Caco-2 (cell line): ENCODE measurements at regions not wholly inside any gene's neighbourhood (a gene's known extent, or its start where the extent isn't known, plus 50 kb on each side); places are given as distances from the start of the nearest gene placed in this dataset.

Experiments
- BruUV-seq: library from RNA; stranded (reverse); fragments of 400-500 nt; replicated peaks from 2 replicates; lab custom pipeline; 2021; lab: Mats Ljungman, UMichigan
- CTCF ChIA-PET: fragments of 300-600 bp; sonication (Branson Sonifier 250); formaldehyde crosslinking; loops from one replicate; lab custom pipeline; 2022; ENCODE audit warnings: antibody characterized with exemption; lab: Charles Lee
- POLR2A ChIA-PET: fragments of 300-600 bp; sonication (Branson Sonifier 250); formaldehyde crosslinking; loops from one replicate; lab custom pipeline; 2022; ENCODE audit warnings: antibody characterized with exemption; lab: Charles Lee
- DNase-seq, 2 experiments: peaks; one replicate each; pipeline versions ENCODE4 v3.0.0 to v3.0.0-alpha.2; 2020 to 2022
- H3K27me3 ChIP-seq: replicated peaks from 2 replicates; pipeline ENCODE4 v1.6.0; 2011; ENCODE audit warnings: low read length; ENCODE audit not compliant: control insufficient read depth, insufficient read depth
- H3K36me3 ChIP-seq: 2 replicates; pipeline ENCODE4 v1.5.1; 2011; ENCODE audit warnings: low read length; ENCODE audit not compliant: control insufficient read depth, insufficient read depth
- H3K4me1 ChIP-seq: fragments of 250-450 bp; sonication (Bioruptor Pico); 2 replicates; pipeline ENCODE4 v1.5.1; 2020; ENCODE audit warnings: mild to moderate bottlenecking
- H3K4me3 ChIP-seq: 2 replicates; pipeline ENCODE4 v1.5.1; 2011; ENCODE audit warnings: low read depth, mild to moderate bottlenecking, control low read depth, low read length
- H3K9me3 ChIP-seq: fragments of 250-450 bp; sonication (Bioruptor Pico); 2 replicates; pipeline ENCODE4 v1.5.1; 2020; ENCODE audit warnings: mild to moderate bottlenecking, moderate library complexity
- H3K27ac Mint-ChIP-seq: one replicate; pipeline ENCODE4 v1.8.0; 2022; ENCODE audit warnings: mixed read lengths; ENCODE audit not compliant: unreplicated experiment
- H3K27me3 Mint-ChIP-seq: one replicate; pipeline ENCODE4 v1.8.0; 2022; ENCODE audit warnings: mixed read lengths; ENCODE audit not compliant: insufficient read depth, unreplicated experiment
- H3K36me3 Mint-ChIP-seq: one replicate; pipeline ENCODE4 v1.8.0; 2022; ENCODE audit warnings: mild to moderate bottlenecking, mixed read lengths; ENCODE audit not compliant: insufficient read depth, unreplicated experiment
- H3K4me1 Mint-ChIP-seq: one replicate; pipeline ENCODE4 v1.8.0; 2022; ENCODE audit warnings: low read depth, mixed read lengths; ENCODE audit not compliant: unreplicated experiment
- H3K4me3 Mint-ChIP-seq: one replicate; pipeline ENCODE4 v1.8.0; 2022; ENCODE audit warnings: mild to moderate bottlenecking, moderate library complexity, mixed read lengths; ENCODE audit not compliant: unreplicated experiment
- H3K9me3 Mint-ChIP-seq: one replicate; pipeline ENCODE4 v1.8.0; 2022; ENCODE audit warnings: mixed read lengths; ENCODE audit not compliant: unreplicated experiment
- intact Hi-C: fragments of 100-400 bp; cut with micrococcal nuclease; formaldehyde crosslinking; loops from one replicate; pipeline ENCODE4 v1.10.0; 2022; ENCODE audit not compliant: unreplicated experiment
- TF ChIP-seq, protein P1 (sequence below), 2 experiments: fragments of 200-600 bp in 1 of 2; IDR thresholded peaks; 1 replicate in 1 of 2; 2 replicates in 1 of 2; pipeline versions ENCODE4 v1.5.1 to v1.8.0; 2011 to 2022; ENCODE audit warnings: antibody characterized with exemption in 1 of 2, control low read depth in 1 of 2, inconsistent platforms in 1 of 2, low read depth in 1 of 2, low read length in 1 of 2, mild to moderate bottlenecking in 1 of 2, moderate library complexity in 1 of 2; ENCODE audit not compliant: insufficient read depth in 1 of 2, severe bottlenecking in 1 of 2, unreplicated experiment in 1 of 2

DNA sequence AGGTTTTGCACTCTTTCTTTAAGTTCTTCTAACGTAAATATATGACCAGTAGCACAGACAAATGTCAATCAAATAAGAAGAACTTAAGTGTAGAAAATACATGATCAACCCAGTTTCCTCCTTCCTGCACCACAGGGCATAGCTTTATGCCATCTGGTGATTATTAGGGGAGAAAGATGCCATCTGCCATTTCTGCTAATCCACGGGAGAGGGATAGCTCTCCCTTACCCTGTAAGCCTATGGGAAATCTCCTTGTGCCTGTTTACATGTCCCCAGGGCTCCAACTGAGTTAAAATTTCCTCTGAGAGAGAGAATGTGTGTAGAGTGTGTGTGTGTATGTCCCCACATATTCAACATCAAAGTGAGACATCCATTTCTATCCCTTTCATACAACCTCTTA is 135.9 kb downstream of the RSL24D1 start:
- H3K9me3 ChIP-seq = no peaks in the 10 kb centered on the region
- BruUV-seq = no TSS peak
- intact Hi-C loops = no loop called here

DNA sequence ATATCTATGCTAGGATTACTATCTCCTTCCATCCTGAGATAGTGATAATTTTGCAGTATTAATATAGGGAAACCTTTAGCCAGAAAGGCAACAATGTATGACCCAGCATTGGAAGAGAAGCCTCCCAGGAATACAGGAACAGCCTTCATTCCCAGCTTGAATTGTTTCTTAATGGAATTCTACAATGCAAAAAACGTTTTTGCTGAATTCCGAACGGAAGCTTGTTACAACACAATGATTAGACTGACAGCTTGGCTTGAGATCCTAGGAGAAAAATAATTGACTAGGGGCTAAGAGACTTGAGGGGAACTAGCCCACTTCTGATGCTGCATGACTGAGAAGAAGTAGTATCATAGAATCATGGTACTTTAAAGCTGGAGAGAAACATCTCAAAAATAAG is 140.2 kb downstream of the RSL24D1 start:
- H3K36me3 Mint-ChIP-seq = no peaks in the 10 kb centered on the region
- no peak for DNase-seq
- H3K36me3 ChIP-seq = no peaks in the 10 kb centered on the region
- H3K9me3 ChIP-seq = no peaks in the 10 kb centered on the region
- H3K4me1 ChIP-seq = no peaks in the 10 kb centered on the region
- no peak overlapping the region for H3K4me3 Mint-ChIP-seq
- peaks cover 5% of the 10 kb centered on the region for H3K27me3 Mint-ChIP-seq
- no peaks in the 10 kb centered on the region for H3K4me1 Mint-ChIP-seq
- ChIA-PET POLR2A (no interaction called here), CTCF (no interaction called here)
- no peaks in the 10 kb centered on the region for H3K9me3 Mint-ChIP-seq
- no TSS peak for BruUV-seq
- H3K27me3 ChIP-seq = no peaks in the 10 kb centered on the region
- TF ChIP-seq, protein P1, sequence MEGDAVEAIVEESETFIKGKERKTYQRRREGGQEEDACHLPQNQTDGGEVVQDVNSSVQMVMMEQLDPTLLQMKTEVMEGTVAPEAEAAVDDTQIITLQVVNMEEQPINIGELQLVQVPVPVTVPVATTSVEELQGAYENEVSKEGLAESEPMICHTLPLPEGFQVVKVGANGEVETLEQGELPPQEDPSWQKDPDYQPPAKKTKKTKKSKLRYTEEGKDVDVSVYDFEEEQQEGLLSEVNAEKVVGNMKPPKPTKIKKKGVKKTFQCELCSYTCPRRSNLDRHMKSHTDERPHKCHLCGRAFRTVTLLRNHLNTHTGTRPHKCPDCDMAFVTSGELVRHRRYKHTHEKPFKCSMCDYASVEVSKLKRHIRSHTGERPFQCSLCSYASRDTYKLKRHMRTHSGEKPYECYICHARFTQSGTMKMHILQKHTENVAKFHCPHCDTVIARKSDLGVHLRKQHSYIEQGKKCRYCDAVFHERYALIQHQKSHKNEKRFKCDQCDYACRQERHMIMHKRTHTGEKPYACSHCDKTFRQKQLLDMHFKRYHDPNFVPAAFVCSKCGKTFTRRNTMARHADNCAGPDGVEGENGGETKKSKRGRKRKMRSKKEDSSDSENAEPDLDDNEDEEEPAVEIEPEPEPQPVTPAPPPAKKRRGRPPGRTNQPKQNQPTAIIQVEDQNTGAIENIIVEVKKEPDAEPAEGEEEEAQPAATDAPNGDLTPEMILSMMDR (IDR thresholded peaks at IDR 0.05; ENCODE audit: insufficient read depth in 1 of 2, low read depth in 1 of 2, low read length in 1 of 2, severe bottlenecking in 1 of 2, unreplicated experiment in 1 of 2) = no peak
- no peak overlapping the region for H3K4me3 ChIP-seq
- H3K27ac Mint-ChIP-seq = no peak overlapping the region
- intact Hi-C loops = no loop called here

More for the DNA sequence above, 135.9 kb downstream of the RSL24D1 start:
- Mint-ChIP-seq H3K36me3 (no peaks in the 10 kb centered on the region), H3K4me1 (no peaks in the 10 kb centered on the region), H3K9me3 (peaks cover 10% of the 10 kb centered on the region), H3K27ac (no peak overlapping the region), H3K27me3 (peaks cover 12% of the 10 kb centered on the region), H3K4me3 (no peak overlapping the region)
- no peaks in the 10 kb centered on the region for H3K27me3 ChIP-seq
- no peak overlapping the region for H3K4me3 ChIP-seq
- H3K4me1 ChIP-seq = no peaks in the 10 kb centered on the region
- H3K36me3 ChIP-seq = no peaks in the 10 kb centered on the region
- ChIA-PET CTCF (no interaction called here), POLR2A (no interaction called here)
- no peak for DNase-seq
- TF ChIP-seq, protein P1 (IDR thresholded peaks at IDR 0.05; ENCODE audit: insufficient read depth in 1 of 2, low read depth in 1 of 2, low read length in 1 of 2, severe bottlenecking in 1 of 2, unreplicated experiment in 1 of 2) = no peak

DNA sequence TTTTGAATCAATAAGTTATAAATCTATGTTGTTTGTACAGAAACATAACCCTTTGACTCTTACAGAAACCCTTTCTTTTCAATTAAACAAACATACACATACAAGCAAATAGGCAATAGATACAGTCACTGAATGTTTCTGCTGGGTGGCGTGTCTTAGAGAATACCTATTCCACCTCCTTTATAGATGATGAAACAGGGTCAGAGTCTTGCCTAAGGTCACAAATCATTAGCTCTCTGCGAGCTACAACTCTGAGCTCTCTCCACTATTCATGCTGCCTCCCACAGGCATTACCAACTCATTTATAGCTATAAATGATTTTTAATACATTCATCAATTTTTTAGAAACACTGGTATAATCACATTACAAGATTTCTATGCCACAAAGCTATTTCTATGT is 152.6 kb downstream of the RSL24D1 start:
- Mint-ChIP-seq H3K4me1 (no peaks in the 10 kb centered on the region), H3K4me3 (no peak overlapping the region), H3K27me3 (peaks cover 12% of the 10 kb centered on the region), H3K9me3 (no peaks in the 10 kb centered on the region), H3K36me3 (no peaks in the 10 kb centered on the region), H3K27ac (no peak overlapping the region)
- POLR2A ChIA-PET = no interaction called here
- CTCF ChIA-PET = no interaction called here
- no peaks in the 10 kb centered on the region for H3K4me1 ChIP-seq
- intact Hi-C loops = no loop called here
- TF ChIP-seq, protein P1 (IDR thresholded peaks at IDR 0.05; ENCODE audit: insufficient read depth in 1 of 2, low read depth in 1 of 2, low read length in 1 of 2, severe bottlenecking in 1 of 2, unreplicated experiment in 1 of 2) = no peak
- no TSS peak for BruUV-seq
- H3K27me3 ChIP-seq = no peaks in the 10 kb centered on the region
- no peak overlapping the region for H3K4me3 ChIP-seq
- no peak for DNase-seq
- H3K9me3 ChIP-seq = no peaks in the 10 kb centered on the region
- H3K36me3 ChIP-seq = no peaks in the 10 kb centered on the region
